Suprapubic skin (tissue), 3 donors: ENCODE measurements at regions not wholly inside any gene's neighbourhood (a gene's known extent, or its start where the extent isn't known, plus 50 kb on each side); places are given as distances from the start of the nearest gene placed in this dataset.

Experiments
- POLR2AphosphoS5 ChIP-seq, 3 donors: sonication (generic); formaldehyde crosslinking; IDR thresholded peaks; one replicate each; pipeline ENCODE4 v1.6.1; 2017; ENCODE audit warnings: antibody characterized with exemption in 3 of 3
- TF ChIP-seq, protein P1 (sequence below), 2 donors: fragments of 200-600 bp in 1 of 2; fragments of 450-650 bp in 1 of 2; sonication (generic) in 1 of 2; IDR thresholded peaks; one replicate each; pipeline ENCODE4 v1.5.1; 2016 to 2019; ENCODE audit warnings: antibody characterized with exemption in 2 of 2, mild to moderate bottlenecking in 1 of 2, moderate library complexity in 1 of 2

DNA sequence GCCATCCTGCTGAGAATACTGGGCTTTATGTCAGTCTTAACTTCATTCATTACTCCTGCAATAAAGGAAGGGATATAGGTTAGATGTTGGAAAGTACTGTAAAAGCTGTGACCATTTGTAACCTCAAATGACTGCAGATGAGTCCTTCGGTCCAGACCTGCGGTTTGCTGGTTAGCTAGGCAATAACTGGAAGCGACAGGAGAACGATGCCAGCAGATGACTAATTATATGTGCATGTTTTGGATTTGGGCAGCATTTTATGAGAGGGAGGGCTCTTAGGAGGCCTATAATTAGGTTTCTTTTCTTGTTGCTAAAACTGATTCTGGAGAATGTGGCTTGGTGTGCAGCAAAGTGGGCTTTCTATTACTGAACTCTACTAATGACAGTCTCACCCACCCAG is 205.6 kb downstream of the TMEM182 start:
- TF ChIP-seq, protein P1, sequence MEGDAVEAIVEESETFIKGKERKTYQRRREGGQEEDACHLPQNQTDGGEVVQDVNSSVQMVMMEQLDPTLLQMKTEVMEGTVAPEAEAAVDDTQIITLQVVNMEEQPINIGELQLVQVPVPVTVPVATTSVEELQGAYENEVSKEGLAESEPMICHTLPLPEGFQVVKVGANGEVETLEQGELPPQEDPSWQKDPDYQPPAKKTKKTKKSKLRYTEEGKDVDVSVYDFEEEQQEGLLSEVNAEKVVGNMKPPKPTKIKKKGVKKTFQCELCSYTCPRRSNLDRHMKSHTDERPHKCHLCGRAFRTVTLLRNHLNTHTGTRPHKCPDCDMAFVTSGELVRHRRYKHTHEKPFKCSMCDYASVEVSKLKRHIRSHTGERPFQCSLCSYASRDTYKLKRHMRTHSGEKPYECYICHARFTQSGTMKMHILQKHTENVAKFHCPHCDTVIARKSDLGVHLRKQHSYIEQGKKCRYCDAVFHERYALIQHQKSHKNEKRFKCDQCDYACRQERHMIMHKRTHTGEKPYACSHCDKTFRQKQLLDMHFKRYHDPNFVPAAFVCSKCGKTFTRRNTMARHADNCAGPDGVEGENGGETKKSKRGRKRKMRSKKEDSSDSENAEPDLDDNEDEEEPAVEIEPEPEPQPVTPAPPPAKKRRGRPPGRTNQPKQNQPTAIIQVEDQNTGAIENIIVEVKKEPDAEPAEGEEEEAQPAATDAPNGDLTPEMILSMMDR (IDR thresholded peaks at IDR 0.05), result no peak
- TF ChIP-seq POLR2AphosphoS5 (IDR thresholded peaks at IDR 0.05), result no peak
